Neural progenitor cell (in vitro differentiated cells): ENCODE measurements at regions not wholly inside any gene's neighbourhood (a gene's known extent, or its start where the extent isn't known, plus 50 kb on each side); places are given as distances from the start of the nearest gene placed in this dataset.
A peak's percentile ranks its signal among the peaks of the same experiment; 100 is the strongest.
"Not testable (repeated sequence)": the region's sequence is repeated elsewhere in the genome, so short reads cannot be mapped to it uniquely, and the experiment has no call there.

ENCODE experiments used
- DNase-seq: peaks from one replicate; pipeline ENCODE4 v3.0.0-alpha.2; 2016; ENCODE audit warnings: low spot score
- H2AFZ ChIP-seq: fragments of 200-600 bp; sonication (generic); replicated peaks from 2 replicates; pipeline ENCODE4 v1.6.1; 2016; ENCODE audit warnings: antibody characterized with exemption
- H3F3A ChIP-seq: fragments of 200-600 bp; sonication (generic); 2 replicates; pipeline ENCODE4 v1.6.1; 2016; ENCODE audit warnings: antibody characterized with exemption, low read depth
- H3K27ac ChIP-seq: fragments of 200-600 bp; sonication (generic); 2 replicates; pipeline ENCODE4 v1.5.1; 2016; ENCODE audit warnings: mild to moderate bottlenecking
- H3K27me3 ChIP-seq: fragments of 200-600 bp; sonication (generic); 2 replicates; pipeline ENCODE4 v1.6.1; 2016; ENCODE audit warnings: mild to moderate bottlenecking, moderate library complexity
- H3K36me3 ChIP-seq: fragments of 200-600 bp; sonication (generic); 2 replicates; pipeline ENCODE4 v1.5.1; 2016
- H3K4me1 ChIP-seq: fragments of 200-600 bp; sonication (generic); 2 replicates; pipeline ENCODE4 v1.6.1; 2016; ENCODE audit warnings: mixed run types
- H3K4me2 ChIP-seq: fragments of 200-600 bp; sonication (generic); 2 replicates; pipeline ENCODE4 v1.6.1; 2016
- H3K4me3 ChIP-seq: fragments of 200-600 bp; sonication (generic); 2 replicates; pipeline ENCODE4 v1.5.1; 2016
- H3K79me2 ChIP-seq: fragments of 200-600 bp; sonication (generic); 2 replicates; pipeline ENCODE4 v1.6.1; 2016; ENCODE audit warnings: low read depth
- H3K9ac ChIP-seq: fragments of 200-600 bp; sonication (generic); 2 replicates; pipeline ENCODE4 v1.6.1; 2016
- H3K9me3 ChIP-seq: fragments of 200-600 bp; sonication (generic); 2 replicates; pipeline ENCODE4 v1.5.1; 2016; ENCODE audit warnings: low read depth
- H4K20me1 ChIP-seq: fragments of 200-600 bp; sonication (generic); 2 replicates; pipeline ENCODE4 v1.6.1; 2016; ENCODE audit warnings: low read depth
- H3K27ac Mint-ChIP-seq: 3 replicates; pipeline ENCODE4 v1.8.0; 2021; ENCODE audit warnings: mixed read lengths
- H3K27me3 Mint-ChIP-seq: 2 replicates; pipeline ENCODE4 v1.8.0; 2022; ENCODE audit warnings: low read depth, mild to moderate bottlenecking, inconsistent platforms, moderate library complexity, mixed read lengths; ENCODE audit not compliant: insufficient read depth
- H3K36me3 Mint-ChIP-seq: 3 replicates; pipeline ENCODE4 v1.8.0; 2021; ENCODE audit warnings: mixed read lengths
- H3K4me1 Mint-ChIP-seq: 3 replicates; pipeline ENCODE4 v1.8.0; 2021; ENCODE audit warnings: mixed read lengths
- H3K4me3 Mint-ChIP-seq: 3 replicates; pipeline ENCODE4 v1.8.0; 2021; ENCODE audit warnings: mild to moderate bottlenecking, moderate library complexity, mixed read lengths
- H3K9me3 Mint-ChIP-seq: 3 replicates; pipeline ENCODE4 v1.8.0; 2020; ENCODE audit warnings: mixed read lengths
- EZH2 ChIP-seq: fragments of 200-600 bp; sonication (generic); IDR thresholded peaks from 2 replicates; pipeline ENCODE4 v1.6.1; 2017; ENCODE audit warnings: antibody characterized with exemption, mild to moderate bottlenecking, moderate library complexity
- EZH2phosphoT487 ChIP-seq: fragments of 200-600 bp; sonication (generic); IDR thresholded peaks from 2 replicates; pipeline ENCODE4 v1.6.1; 2017; ENCODE audit warnings: antibody characterized with exemption
- TF ChIP-seq, protein P1 (sequence below): fragments of 200-600 bp; sonication (generic); IDR thresholded peaks from 2 replicates; pipeline ENCODE4 v1.5.1; 2017; ENCODE audit warnings: antibody characterized with exemption, mild to moderate bottlenecking

GRCh38 chr4:97317201-97317600 lies 826.1 kb downstream of the STPG2 start:
- no peaks in the 10 kb centered on the region for H3K27me3 ChIP-seq
- H3K4me1 ChIP-seq = peaks cover 33% of the 10 kb centered on the region
- Mint-ChIP-seq H3K27me3 (no peaks in the 10 kb centered on the region), H3K9me3 (peaks cover 2% of the 10 kb centered on the region), H3K36me3 (no peaks in the 10 kb centered on the region), H3K4me3 (no peak overlapping the region), H3K27ac (no peak overlapping the region), H3K4me1 (peaks cover 16% of the 10 kb centered on the region)
- no peaks in the 10 kb centered on the region for H4K20me1 ChIP-seq
- H3K4me3 ChIP-seq = no peak overlapping the region
- H3F3A ChIP-seq = peaks cover 29% of the 10 kb centered on the region
- no peak for DNase-seq
- no peak overlapping the region for H2AFZ ChIP-seq
- no peaks in the 10 kb centered on the region for H3K36me3 ChIP-seq
- TF ChIP-seq, protein P1, sequence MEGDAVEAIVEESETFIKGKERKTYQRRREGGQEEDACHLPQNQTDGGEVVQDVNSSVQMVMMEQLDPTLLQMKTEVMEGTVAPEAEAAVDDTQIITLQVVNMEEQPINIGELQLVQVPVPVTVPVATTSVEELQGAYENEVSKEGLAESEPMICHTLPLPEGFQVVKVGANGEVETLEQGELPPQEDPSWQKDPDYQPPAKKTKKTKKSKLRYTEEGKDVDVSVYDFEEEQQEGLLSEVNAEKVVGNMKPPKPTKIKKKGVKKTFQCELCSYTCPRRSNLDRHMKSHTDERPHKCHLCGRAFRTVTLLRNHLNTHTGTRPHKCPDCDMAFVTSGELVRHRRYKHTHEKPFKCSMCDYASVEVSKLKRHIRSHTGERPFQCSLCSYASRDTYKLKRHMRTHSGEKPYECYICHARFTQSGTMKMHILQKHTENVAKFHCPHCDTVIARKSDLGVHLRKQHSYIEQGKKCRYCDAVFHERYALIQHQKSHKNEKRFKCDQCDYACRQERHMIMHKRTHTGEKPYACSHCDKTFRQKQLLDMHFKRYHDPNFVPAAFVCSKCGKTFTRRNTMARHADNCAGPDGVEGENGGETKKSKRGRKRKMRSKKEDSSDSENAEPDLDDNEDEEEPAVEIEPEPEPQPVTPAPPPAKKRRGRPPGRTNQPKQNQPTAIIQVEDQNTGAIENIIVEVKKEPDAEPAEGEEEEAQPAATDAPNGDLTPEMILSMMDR = no peak
- no peak for TF ChIP-seq EZH2phosphoT487
- no peak for TF ChIP-seq EZH2
- no peaks in the 10 kb centered on the region for H3K9me3 ChIP-seq
- H3K27ac ChIP-seq = peak overlapping the region; percentile 73
- H3K4me2 ChIP-seq = peak overlapping the region; percentile 48
- no peak overlapping the region for H3K9ac ChIP-seq
- H3K79me2 ChIP-seq = no peaks in the 10 kb centered on the region

DNA sequence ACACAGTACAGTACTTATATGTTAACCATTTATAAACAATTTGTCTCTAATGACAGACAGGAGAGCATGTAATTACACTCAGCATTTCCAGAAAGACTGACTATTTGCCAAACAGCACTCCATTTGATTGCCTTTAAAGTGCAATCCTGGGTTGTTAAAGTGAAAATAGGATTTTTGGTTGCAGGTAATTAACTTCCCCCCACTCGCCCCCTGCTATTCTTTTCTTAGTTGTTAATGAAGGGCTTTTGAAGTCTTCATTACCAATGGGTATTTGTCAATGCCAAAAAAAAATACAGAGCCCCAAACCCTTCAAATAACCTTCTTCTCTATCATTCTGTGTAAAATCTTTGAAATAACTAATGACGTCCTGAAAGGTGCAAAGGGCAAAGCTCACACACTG lies 825.6 kb downstream of the STPG2 start:
- H3K4me3 ChIP-seq = peak overlapping the region; percentile 17
- TF ChIP-seq, protein P1 = no peak
- TF ChIP-seq EZH2 = no peak
- TF ChIP-seq EZH2phosphoT487 = no peak

DNA sequence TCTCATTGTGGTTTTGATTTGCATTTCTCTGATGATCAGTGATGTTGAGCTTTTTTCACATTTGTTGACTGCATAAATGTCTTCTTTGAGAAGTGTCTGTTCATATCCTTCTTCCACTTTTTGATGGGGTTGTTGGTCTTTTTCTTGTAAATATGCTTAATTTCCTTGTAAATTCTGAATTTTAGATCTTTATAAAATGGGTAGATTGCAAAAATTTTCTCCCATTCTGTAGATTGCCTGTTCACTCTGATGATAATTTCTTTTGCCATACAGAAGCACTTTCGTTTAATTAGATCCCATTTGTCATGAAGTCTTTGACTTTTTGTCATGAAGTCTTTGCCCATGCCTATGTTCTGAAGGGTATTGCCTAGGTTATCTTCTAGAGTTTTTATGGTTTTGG lies 817.5 kb downstream of the STPG2 start:
- H3K9me3 Mint-ChIP-seq = peaks cover 16% of the 10 kb centered on the region
- not testable (repeated sequence) for H3K4me2 ChIP-seq, H4K20me1 ChIP-seq, H3K36me3 ChIP-seq, H3K27me3 ChIP-seq, H3K27me3 Mint-ChIP-seq, H3K4me3 ChIP-seq, H3K36me3 Mint-ChIP-seq, H3F3A ChIP-seq, H3K9ac ChIP-seq, H3K27ac ChIP-seq, H2AFZ ChIP-seq, H3K79me2 ChIP-seq, H3K4me1 Mint-ChIP-seq, DNase-seq, H3K9me3 ChIP-seq, H3K4me3 Mint-ChIP-seq, H3K27ac Mint-ChIP-seq
- peaks cover 15% of the 10 kb centered on the region for H3K4me1 ChIP-seq

More for the DNA sequence above, 825.6 kb downstream of the STPG2 start:
- no peaks in the 10 kb centered on the region for H4K20me1 ChIP-seq
- H3F3A ChIP-seq = peaks cover 29% of the 10 kb centered on the region
- H3K4me3 Mint-ChIP-seq = no peak overlapping the region
- no peaks in the 10 kb centered on the region for H3K27me3 ChIP-seq
- no peaks in the 10 kb centered on the region for H3K9me3 ChIP-seq
- no peak overlapping the region for H3K9ac ChIP-seq
- peak overlapping the region; percentile 73 for H3K27ac ChIP-seq
- H3K27ac Mint-ChIP-seq = peak overlapping the region; percentile 9
- peak; percentile 65 for DNase-seq
- H3K9me3 Mint-ChIP-seq = peaks cover 2% of the 10 kb centered on the region
- H3K4me1 ChIP-seq = peaks cover 33% of the 10 kb centered on the region
- no peak overlapping the region for H2AFZ ChIP-seq
- H3K4me1 Mint-ChIP-seq = peaks cover 16% of the 10 kb centered on the region
- no peaks in the 10 kb centered on the region for H3K36me3 ChIP-seq
- no peaks in the 10 kb centered on the region for H3K27me3 Mint-ChIP-seq
- H3K4me2 ChIP-seq = peak overlapping the region; percentile 48
- H3K79me2 ChIP-seq = no peaks in the 10 kb centered on the region
- no peaks in the 10 kb centered on the region for H3K36me3 Mint-ChIP-seq

DNA sequence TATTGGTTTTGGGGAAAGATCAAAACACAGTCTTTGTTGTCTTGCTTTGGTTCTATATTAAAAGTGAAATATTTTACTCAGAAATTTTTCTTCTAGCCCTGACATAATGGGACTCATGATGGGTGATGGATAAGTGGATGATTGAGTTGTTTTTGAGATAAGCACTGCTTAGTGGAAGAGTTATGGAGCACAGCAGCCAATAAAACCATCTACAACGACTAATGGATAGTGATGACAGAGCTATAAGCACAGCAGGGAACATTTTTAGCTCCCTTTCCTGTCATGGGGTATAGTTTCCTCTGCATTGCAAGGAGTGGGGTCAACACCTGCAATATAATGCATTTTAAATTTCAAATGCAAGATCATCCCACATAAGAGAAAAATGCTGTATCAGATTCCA lies 812.4 kb downstream of the STPG2 start:
- Mint-ChIP-seq H3K27me3 (no peaks in the 10 kb centered on the region), H3K4me1 (no peaks in the 10 kb centered on the region), H3K9me3 (peaks cover 12% of the 10 kb centered on the region), H3K4me3 (no peak overlapping the region), H3K27ac (no peak overlapping the region), H3K36me3 (no peaks in the 10 kb centered on the region)
- H3F3A ChIP-seq = no peaks in the 10 kb centered on the region
- no peaks in the 10 kb centered on the region for H3K36me3 ChIP-seq
- peaks cover 15% of the 10 kb centered on the region for H3K4me1 ChIP-seq
- no peak overlapping the region for H3K9ac ChIP-seq
- no peaks in the 10 kb centered on the region for H3K27me3 ChIP-seq
- H3K4me2 ChIP-seq = no peak overlapping the region
- H3K4me3 ChIP-seq = no peak overlapping the region
- H4K20me1 ChIP-seq = no peaks in the 10 kb centered on the region
- no peak overlapping the region for H2AFZ ChIP-seq
- no peak for DNase-seq
- H3K79me2 ChIP-seq = no peaks in the 10 kb centered on the region
- H3K27ac ChIP-seq = no peak overlapping the region
- TF ChIP-seq, protein P1 = no peak
- no peak for TF ChIP-seq EZH2phosphoT487
- H3K9me3 ChIP-seq = no peaks in the 10 kb centered on the region
